ENCODE measurements at regions not wholly inside any gene's neighbourhood (a gene's known extent, or its start where the extent isn't known, plus 50 kb on each side); places are given as distances from the start of the nearest gene placed in this dataset.

- intact Hi-C loops (cut with DNase I, micrococcal nuclease) = no loop called here
- ATAC-seq (no peak), DNase-seq (no peak)
These were observed 246.4 kb downstream of the ZNF621 start for GRCh38 chr3:40771112-40771511.

GRCh38 chr3:40779039-40779438, 254.3 kb downstream of the ZNF621 start:
- no peak for DNase-seq
- no peak for ATAC-seq
- intact Hi-C loops (cut with DNase I, micrococcal nuclease) = no loop called here

- DNase-seq (peak; percentile 26 to 48), ATAC-seq (no peak)
- intact Hi-C loops (cut with DNase I, micrococcal nuclease) = no loop called here
These were observed 255.6 kb downstream of the ZNF621 start for GRCh38 chr3:40780291-40780924.

GRCh38 chr3:40780925-40781406, 256.2 kb downstream of the ZNF621 start:
- intact Hi-C loops (cut with DNase I, micrococcal nuclease) = no loop called here
- ATAC-seq = no peak
- DNase-seq = no peak

- no peak for DNase-seq
- intact Hi-C loops (cut with DNase I, micrococcal nuclease) = no loop called here
- ATAC-seq = no peak
These were observed 257.5 kb downstream of the ZNF621 start for GRCh38 chr3:40782111-40782721.

GRCh38 chr3:40790746-40791145, 266.0 kb downstream of the ZNF621 start:
- DNase-seq (no peak), ATAC-seq (no peak)
- intact Hi-C loops (cut with DNase I, micrococcal nuclease) = no loop called here

GRCh38 chr3:40793730-40794129, 269.0 kb downstream of the ZNF621 start:
- intact Hi-C loops (cut with DNase I, micrococcal nuclease) = no loop called here
- ATAC-seq (no peak), DNase-seq (no peak)

- intact Hi-C loops (cut with DNase I, micrococcal nuclease) = no loop called here
- no peak for DNase-seq
- no peak for ATAC-seq
These were observed 275.6 kb downstream of the ZNF621 start for GRCh38 chr3:40800343-40800742.

- DNase-seq (no peak), ATAC-seq (no peak)
- intact Hi-C loops (cut with DNase I, micrococcal nuclease) = no loop called here
These were observed 276.6 kb downstream of the ZNF621 start for GRCh38 chr3:40801284-40801741.

- intact Hi-C loops (cut with DNase I, micrococcal nuclease) = no loop called here
- DNase-seq (no peak), ATAC-seq (no peak)
These were observed 278.6 kb downstream of the ZNF621 start for GRCh38 chr3:40803311-40803710.

GRCh38 chr3:40805456-40805855, 280.7 kb downstream of the ZNF621 start:
- intact Hi-C loops (cut with DNase I, micrococcal nuclease) = no loop called here
- DNase-seq (no peak), ATAC-seq (no peak)

- no peak for DNase-seq
- intact Hi-C loops (cut with DNase I, micrococcal nuclease) = no loop called here
- ATAC-seq = no peak
These were observed 286.1 kb downstream of the ZNF621 start for GRCh38 chr3:40810813-40811212.

- DNase-seq (no peak), ATAC-seq (no peak)
- intact Hi-C loops (cut with DNase I, micrococcal nuclease) = no loop called here
These were observed 292.3 kb downstream of the ZNF621 start for GRCh38 chr3:40817017-40817416.

- no peak for ATAC-seq
- intact Hi-C loops (cut with DNase I, micrococcal nuclease) = no loop called here
- no peak for DNase-seq
These were observed 296.6 kb downstream of the ZNF621 start for GRCh38 chr3:40821315-40821714.

- intact Hi-C loops (cut with DNase I, micrococcal nuclease) = no loop called here
- DNase-seq = no peak
- ATAC-seq = no peak
These were observed 302.5 kb downstream of the ZNF621 start for GRCh38 chr3:40827226-40827625.

- ATAC-seq = no peak
- intact Hi-C loops (cut with DNase I, micrococcal nuclease) = no loop called here
- peak; percentile 9 to 44 for DNase-seq
These were observed 303.4 kb downstream of the ZNF621 start for GRCh38 chr3:40827942-40828688.

GRCh38 chr3:40828741-40829415, 304.1 kb downstream of the ZNF621 start:
- ATAC-seq = no peak
- intact Hi-C loops (cut with DNase I, micrococcal nuclease) = no loop called here
- DNase-seq = no peak

GRCh38 chr3:40829876-40830275, 305.1 kb downstream of the ZNF621 start:
- ATAC-seq (no peak), DNase-seq (no peak)
- intact Hi-C loops (cut with DNase I, micrococcal nuclease) = no loop called here

GRCh38 chr3:40837300-40837699, 312.5 kb downstream of the ZNF621 start:
- ATAC-seq (no peak), DNase-seq (no peak)
- intact Hi-C loops (cut with DNase I, micrococcal nuclease) = no loop called here

GRCh38 chr3:40841131-40841530, 316.4 kb downstream of the ZNF621 start:
- no peak for DNase-seq
- ATAC-seq = no peak
- intact Hi-C loops (cut with DNase I, micrococcal nuclease) = no loop called here
